Panc1 (cell line): ENCODE measurements at regions not wholly inside any gene's neighbourhood (a gene's known extent, or its start where the extent isn't known, plus 50 kb on each side); places are given as distances from the start of the nearest gene placed in this dataset.

Experiments
- POLR2AphosphoS5 ChIP-seq: IDR thresholded peaks from 2 replicates; pipeline ENCODE4 v1.6.1; 2012; ENCODE audit warnings: mild to moderate bottlenecking, low read depth, low read length, moderate library complexity
- SIN3A ChIP-seq: IDR thresholded peaks from 2 replicates; pipeline ENCODE4 v1.6.1; 2012; ENCODE audit warnings: low read depth, mild to moderate bottlenecking, low read length, moderate library complexity, borderline replicate concordance; ENCODE audit not compliant: insufficient read depth
- TCF7L2 ChIP-seq: IDR thresholded peaks from 2 replicates; pipeline ENCODE4 v1.6.1; 2011; ENCODE audit warnings: mild to moderate bottlenecking, low read depth, low read length, inconsistent platforms
- TF ChIP-seq, protein P1 (sequence below): fragments of 450-650 bp; IDR thresholded peaks from 2 replicates; pipeline ENCODE4 v1.5.1; 2017; ENCODE audit warnings: mild to moderate bottlenecking

- TF ChIP-seq, protein P1, sequence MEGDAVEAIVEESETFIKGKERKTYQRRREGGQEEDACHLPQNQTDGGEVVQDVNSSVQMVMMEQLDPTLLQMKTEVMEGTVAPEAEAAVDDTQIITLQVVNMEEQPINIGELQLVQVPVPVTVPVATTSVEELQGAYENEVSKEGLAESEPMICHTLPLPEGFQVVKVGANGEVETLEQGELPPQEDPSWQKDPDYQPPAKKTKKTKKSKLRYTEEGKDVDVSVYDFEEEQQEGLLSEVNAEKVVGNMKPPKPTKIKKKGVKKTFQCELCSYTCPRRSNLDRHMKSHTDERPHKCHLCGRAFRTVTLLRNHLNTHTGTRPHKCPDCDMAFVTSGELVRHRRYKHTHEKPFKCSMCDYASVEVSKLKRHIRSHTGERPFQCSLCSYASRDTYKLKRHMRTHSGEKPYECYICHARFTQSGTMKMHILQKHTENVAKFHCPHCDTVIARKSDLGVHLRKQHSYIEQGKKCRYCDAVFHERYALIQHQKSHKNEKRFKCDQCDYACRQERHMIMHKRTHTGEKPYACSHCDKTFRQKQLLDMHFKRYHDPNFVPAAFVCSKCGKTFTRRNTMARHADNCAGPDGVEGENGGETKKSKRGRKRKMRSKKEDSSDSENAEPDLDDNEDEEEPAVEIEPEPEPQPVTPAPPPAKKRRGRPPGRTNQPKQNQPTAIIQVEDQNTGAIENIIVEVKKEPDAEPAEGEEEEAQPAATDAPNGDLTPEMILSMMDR = no peak
- TF ChIP-seq SIN3A (no peak), POLR2AphosphoS5 (no peak), TCF7L2 (no peak)
Measured at GRCh38 chr12:126210448-126210847, 1145.2 kb downstream of the AACS start.
